ENCODE measurements at regions not wholly inside any gene's neighbourhood (a gene's known extent, or its start where the extent isn't known, plus 50 kb on each side); places are given as distances from the start of the nearest gene placed in this dataset.

- H3K27me3 Mint-ChIP-seq, result no peaks in the 10 kb centered on the region
- H3K27ac Mint-ChIP-seq, result no peak overlapping the region
- H3K36me3 Mint-ChIP-seq (ENCODE audit: low read depth), result no peaks in the 10 kb centered on the region
- H3K9me3 Mint-ChIP-seq, result peaks cover 23% of the 10 kb centered on the region
- no peaks in the 10 kb centered on the region for H3K4me1 Mint-ChIP-seq
- ATAC-seq (replicated peaks), result no peak
- H3K4me3 Mint-ChIP-seq, result no peak overlapping the region
These were observed 706.6 kb downstream of the INHBA start for GRCh38 chr7:40996233-40996677.

- Mint-ChIP-seq H3K9me3 (peaks cover 15% of the 10 kb centered on the region), H3K27me3 (no peaks in the 10 kb centered on the region), H3K27ac (no peak overlapping the region), H3K36me3 (ENCODE audit: low read depth) (no peaks in the 10 kb centered on the region), H3K4me1 (no peaks in the 10 kb centered on the region), H3K4me3 (no peak overlapping the region)
- no peak for ATAC-seq (replicated peaks)
These were observed 712.0 kb downstream of the INHBA start for GRCh38 chr7:40990841-40991240.

GRCh38 chr7:40987571-40987970, 715.3 kb downstream of the INHBA start:
- no peak overlapping the region for H3K4me3 Mint-ChIP-seq

GRCh38 chr7:40986351-40986873, 716.5 kb downstream of the INHBA start:
- Mint-ChIP-seq H3K36me3 (ENCODE audit: low read depth) (no peaks in the 10 kb centered on the region), H3K27ac (no peak overlapping the region), H3K27me3 (no peaks in the 10 kb centered on the region), H3K4me1 (no peaks in the 10 kb centered on the region), H3K9me3 (peaks cover 16% of the 10 kb centered on the region), H3K4me3 (no peak overlapping the region)
- ATAC-seq (replicated peaks), result no peak

More at GRCh38 chr7:40987571-40987970, 715.3 kb downstream of the INHBA start:
- ATAC-seq (replicated peaks), result no peak
- Mint-ChIP-seq H3K4me1 (no peaks in the 10 kb centered on the region), H3K27me3 (no peaks in the 10 kb centered on the region), H3K27ac (no peak overlapping the region), H3K9me3 (peaks cover 11% of the 10 kb centered on the region), H3K36me3 (ENCODE audit: low read depth) (no peaks in the 10 kb centered on the region)

GRCh38 chr7:40983111-40983510, 719.8 kb downstream of the INHBA start:
- no peaks in the 10 kb centered on the region for H3K4me1 Mint-ChIP-seq
- H3K27ac Mint-ChIP-seq, result no peak overlapping the region
- H3K36me3 Mint-ChIP-seq (ENCODE audit: low read depth), result no peaks in the 10 kb centered on the region

GRCh38 chr7:40979296-40979695, 723.6 kb downstream of the INHBA start:
- Mint-ChIP-seq H3K27ac (no peak overlapping the region), H3K4me3 (no peak overlapping the region), H3K9me3 (peaks cover 12% of the 10 kb centered on the region), H3K36me3 (ENCODE audit: low read depth) (no peaks in the 10 kb centered on the region), H3K27me3 (no peaks in the 10 kb centered on the region), H3K4me1 (no peaks in the 10 kb centered on the region)
- no peak for ATAC-seq (replicated peaks)

More at GRCh38 chr7:40983111-40983510, 719.8 kb downstream of the INHBA start:
- Mint-ChIP-seq H3K27me3 (no peaks in the 10 kb centered on the region), H3K4me3 (no peak overlapping the region), H3K9me3 (peaks cover 19% of the 10 kb centered on the region)
- ATAC-seq (replicated peaks), result no peak

- no peak for ATAC-seq (replicated peaks)
- Mint-ChIP-seq H3K36me3 (ENCODE audit: low read depth) (no peaks in the 10 kb centered on the region), H3K9me3 (peaks cover 12% of the 10 kb centered on the region), H3K4me3 (no peak overlapping the region), H3K27ac (no peak overlapping the region), H3K27me3 (no peaks in the 10 kb centered on the region), H3K4me1 (no peaks in the 10 kb centered on the region)
These were observed 724.8 kb downstream of the INHBA start for GRCh38 chr7:40978047-40978446.

- Mint-ChIP-seq H3K36me3 (ENCODE audit: low read depth) (no peaks in the 10 kb centered on the region), H3K27ac (no peak overlapping the region), H3K9me3 (peaks cover 12% of the 10 kb centered on the region), H3K4me3 (no peak overlapping the region), H3K4me1 (no peaks in the 10 kb centered on the region), H3K27me3 (no peaks in the 10 kb centered on the region)
- no peak for ATAC-seq (replicated peaks)
These were observed 725.4 kb downstream of the INHBA start for GRCh38 chr7:40977533-40977932.

GRCh38 chr7:40972426-40972825, 730.5 kb downstream of the INHBA start:
- no peak for ATAC-seq (replicated peaks)
- Mint-ChIP-seq H3K4me3 (no peak overlapping the region), H3K27ac (no peak overlapping the region), H3K9me3 (peaks cover 15% of the 10 kb centered on the region), H3K4me1 (no peaks in the 10 kb centered on the region), H3K27me3 (no peaks in the 10 kb centered on the region), H3K36me3 (ENCODE audit: low read depth) (no peaks in the 10 kb centered on the region)

- no peak for ATAC-seq (replicated peaks)
- Mint-ChIP-seq H3K36me3 (ENCODE audit: low read depth) (no peaks in the 10 kb centered on the region), H3K27me3 (no peaks in the 10 kb centered on the region), H3K9me3 (peaks cover 23% of the 10 kb centered on the region), H3K4me1 (no peaks in the 10 kb centered on the region), H3K4me3 (no peak overlapping the region), H3K27ac (no peak overlapping the region)
These were observed 733.2 kb downstream of the INHBA start for GRCh38 chr7:40969641-40970040.

GRCh38 chr7:40966693-40967092, 736.2 kb downstream of the INHBA start:
- Mint-ChIP-seq H3K27me3 (no peaks in the 10 kb centered on the region), H3K27ac (no peak overlapping the region), H3K36me3 (ENCODE audit: low read depth) (no peaks in the 10 kb centered on the region), H3K9me3 (peaks cover 23% of the 10 kb centered on the region), H3K4me3 (no peak overlapping the region), H3K4me1 (no peaks in the 10 kb centered on the region)
- no peak for ATAC-seq (replicated peaks)

- no peaks in the 10 kb centered on the region for H3K27me3 Mint-ChIP-seq
- no peak for ATAC-seq (replicated peaks)
- H3K36me3 Mint-ChIP-seq (ENCODE audit: low read depth), result no peaks in the 10 kb centered on the region
- H3K9me3 Mint-ChIP-seq, result peaks cover 22% of the 10 kb centered on the region
- no peaks in the 10 kb centered on the region for H3K4me1 Mint-ChIP-seq
- no peak overlapping the region for H3K4me3 Mint-ChIP-seq
- H3K27ac Mint-ChIP-seq, result no peak overlapping the region
These were observed 737.1 kb downstream of the INHBA start for GRCh38 chr7:40965774-40966173.

GRCh38 chr7:40965016-40965415, 737.9 kb downstream of the INHBA start:
- no peak for ATAC-seq (replicated peaks)
- Mint-ChIP-seq H3K9me3 (peaks cover 16% of the 10 kb centered on the region), H3K4me1 (no peaks in the 10 kb centered on the region), H3K27ac (no peak overlapping the region), H3K27me3 (no peaks in the 10 kb centered on the region), H3K4me3 (no peak overlapping the region), H3K36me3 (ENCODE audit: low read depth) (no peaks in the 10 kb centered on the region)

- H3K9me3 Mint-ChIP-seq, result peaks cover 16% of the 10 kb centered on the region
- ATAC-seq (replicated peaks), result no peak
- no peaks in the 10 kb centered on the region for H3K27me3 Mint-ChIP-seq
- no peak overlapping the region for H3K4me3 Mint-ChIP-seq
- no peaks in the 10 kb centered on the region for H3K36me3 Mint-ChIP-seq (ENCODE audit: low read depth)
- no peak overlapping the region for H3K27ac Mint-ChIP-seq
- no peaks in the 10 kb centered on the region for H3K4me1 Mint-ChIP-seq
These were observed 738.3 kb downstream of the INHBA start for GRCh38 chr7:40964610-40965009.

- Mint-ChIP-seq H3K27me3 (no peaks in the 10 kb centered on the region), H3K9me3 (peaks cover 15% of the 10 kb centered on the region), H3K27ac (no peak overlapping the region), H3K4me1 (no peaks in the 10 kb centered on the region), H3K4me3 (no peak overlapping the region), H3K36me3 (ENCODE audit: low read depth) (no peaks in the 10 kb centered on the region)
- no peak for ATAC-seq (replicated peaks)
These were observed 742.9 kb downstream of the INHBA start for GRCh38 chr7:40959955-40960354.

GRCh38 chr7:40948239-40948638, 754.7 kb downstream of the INHBA start:
- Mint-ChIP-seq H3K27me3 (no peaks in the 10 kb centered on the region), H3K36me3 (ENCODE audit: low read depth) (no peaks in the 10 kb centered on the region), H3K4me1 (no peaks in the 10 kb centered on the region), H3K4me3 (no peak overlapping the region), H3K9me3 (peaks cover 23% of the 10 kb centered on the region), H3K27ac (no peak overlapping the region)
- no peak for ATAC-seq (replicated peaks)
